ENCODE measurements at regions not wholly inside any gene's neighbourhood (a gene's known extent, or its start where the extent isn't known, plus 50 kb on each side); places are given as distances from the start of the nearest gene placed in this dataset.

GRCh38 chr4:124786634-124787033, 74.1 kb upstream of the ANKRD50 start:
- no peak for DNase-seq (ENCODE audit: low read depth, low spot score)
- ChIA-PET CTCF (no interaction called here), POLR2A (no interaction called here)
- no peak for TF ChIP-seq CTCF (IDR thresholded peaks at IDR 0.05; ENCODE audit: insufficient read depth, low read length, missing control alignments)
- no peak overlapping the region for H3K4me3 ChIP-seq (ENCODE audit: low read depth, low read length)

GRCh38 chr4:124785645-124786044, 73.1 kb upstream of the ANKRD50 start:
- no peak for TF ChIP-seq CTCF (IDR thresholded peaks at IDR 0.05; ENCODE audit: insufficient read depth, low read length, missing control alignments)
- no peak overlapping the region for H3K4me3 ChIP-seq (ENCODE audit: low read depth, low read length)
- DNase-seq (ENCODE audit: low read depth, low spot score): no peak
- CTCF ChIA-PET: no interaction called here
- POLR2A ChIA-PET: interaction anchor here (0.6 kb wide), 1 partner anchor 227 kb away, joined by 3 read pairs; no protein-coding TSS in a partner anchor

- DNase-seq (ENCODE audit: low read depth, low spot score): peak; percentile 36
- H3K4me3 ChIP-seq (ENCODE audit: low read depth, low read length): no peak overlapping the region
- ChIA-PET CTCF (no interaction called here), POLR2A (no interaction called here)
- no peak for TF ChIP-seq CTCF (IDR thresholded peaks at IDR 0.05; ENCODE audit: insufficient read depth, low read length, missing control alignments)
These were observed 71.3 kb upstream of the ANKRD50 start for GRCh38 chr4:124783847-124784246.

GRCh38 chr4:124777007-124777406, 64.5 kb upstream of the ANKRD50 start:
- no peak for DNase-seq (ENCODE audit: low read depth, low spot score)
- no peak overlapping the region for H3K4me3 ChIP-seq (ENCODE audit: low read depth, low read length)
- TF ChIP-seq CTCF (IDR thresholded peaks at IDR 0.05; ENCODE audit: insufficient read depth, low read length, missing control alignments): no peak
- CTCF ChIA-PET: interaction anchor here (1.5 kb wide), 1 partner anchor 11 kb away, joined by 4 read pairs; no protein-coding TSS in a partner anchor
- POLR2A ChIA-PET: no interaction called here

- ChIA-PET CTCF (interaction anchor here (1.4 to 1.9 kb wide), 2 partner anchors 10 to 19 kb away, joined by 4 to 6 read pairs; no protein-coding TSS in a partner anchor), POLR2A (no interaction called here)
- no peak overlapping the region for H3K4me3 ChIP-seq (ENCODE audit: low read depth, low read length)
- DNase-seq (ENCODE audit: low read depth, low spot score): no peak
- no peak for TF ChIP-seq CTCF (IDR thresholded peaks at IDR 0.05; ENCODE audit: insufficient read depth, low read length, missing control alignments)
These were observed 56.2 kb upstream of the ANKRD50 start for GRCh38 chr4:124768596-124769365.

- H3K4me3 ChIP-seq (ENCODE audit: low read depth, low read length): no peak overlapping the region
- DNase-seq (ENCODE audit: low read depth, low spot score): no peak
- ChIA-PET CTCF (no interaction called here), POLR2A (no interaction called here)
- no peak for TF ChIP-seq CTCF (IDR thresholded peaks at IDR 0.05; ENCODE audit: insufficient read depth, low read length, missing control alignments)
These were observed 50.4 kb upstream of the ANKRD50 start for GRCh38 chr4:124762956-124763355.
